Esophagus squamous epithelium (tissue), 5 donors: ENCODE measurements at regions not wholly inside any gene's neighbourhood (a gene's known extent, or its start where the extent isn't known, plus 50 kb on each side); places are given as distances from the start of the nearest gene placed in this dataset.
"Not testable (repeated sequence)": the region's sequence is repeated elsewhere in the genome, so short reads cannot be mapped to it uniquely, and the experiment has no call there.

Experiments
- DNase-seq: peaks from one replicate; lab custom pipeline; 2025; lab: John Stamatoyannopoulos, UW
- H3K27ac ChIP-seq, 4 donors: fragments of 200-600 bp; sonication (generic); one replicate each; pipeline ENCODE4 v1.5.1; 2016 to 2019; ENCODE audit warnings: mild to moderate bottlenecking in 1 of 4
- H3K27me3 ChIP-seq, 4 donors: fragments of 200-600 bp; sonication (generic); 1 replicate in 3 of 4; 2 replicates in 1 of 4; pipeline versions ENCODE4 v1.5.1 to v1.6.0; 2017 to 2021; ENCODE audit warnings: antibody characterized with exemption in 1 of 4
- H3K36me3 ChIP-seq, 3 donors: fragments of 200-600 bp; sonication (generic); one replicate each; pipeline ENCODE4 v1.5.1; 2016 to 2019
- H3K4me1 ChIP-seq, 3 donors: fragments of 200-600 bp; sonication (generic); one replicate each; pipeline ENCODE4 v1.5.1; 2017 to 2019
- H3K4me3 ChIP-seq, 4 donors: fragments of 200-600 bp; sonication (generic); 1 replicate in 3 of 4; 2 replicates in 1 of 4; pipeline ENCODE4 v1.5.1; 2016 to 2019; ENCODE audit warnings: mild to moderate bottlenecking in 2 of 4, moderate library complexity in 1 of 4
- H3K9me3 ChIP-seq, 3 donors: fragments of 200-600 bp; sonication (generic); one replicate each; pipeline ENCODE4 v1.5.1; 2016 to 2019
- POLR2A ChIP-seq, 4 donors: fragments of 450-650 bp; IDR thresholded peaks; one replicate each; pipeline ENCODE4 v1.6.1; 2017; ENCODE audit warnings: antibody characterized with exemption in 4 of 4, mild to moderate bottlenecking in 4 of 4, moderate library complexity in 3 of 4
- WGBS, 2 donors: methylation state at CpG; one replicate each; pipeline ENCODE4 v1.1.5; 2018; 5-methylcytosine and 5-hydroxymethylcytosine counted together
- intact Hi-C: fragments of 100-400 bp; cut with DNase I; formaldehyde crosslinking; loops from one replicate; pipeline ENCODE4 v1.15.0; 2022
- TF ChIP-seq, protein P1 (sequence below), 6 experiments: fragments of 450-650 bp in 4 of 6; fragments of 200-600 bp in 2 of 6; sonication (generic) in 2 of 6; IDR thresholded peaks; one replicate each; pipeline ENCODE4 v1.5.1; 2016 to 2019; ENCODE audit warnings: antibody characterized with exemption in 6 of 6, mild to moderate bottlenecking in 4 of 6, moderate library complexity in 4 of 6
- donor health status: DM: yes; HTN: yes; CAD: no.

DNA sequence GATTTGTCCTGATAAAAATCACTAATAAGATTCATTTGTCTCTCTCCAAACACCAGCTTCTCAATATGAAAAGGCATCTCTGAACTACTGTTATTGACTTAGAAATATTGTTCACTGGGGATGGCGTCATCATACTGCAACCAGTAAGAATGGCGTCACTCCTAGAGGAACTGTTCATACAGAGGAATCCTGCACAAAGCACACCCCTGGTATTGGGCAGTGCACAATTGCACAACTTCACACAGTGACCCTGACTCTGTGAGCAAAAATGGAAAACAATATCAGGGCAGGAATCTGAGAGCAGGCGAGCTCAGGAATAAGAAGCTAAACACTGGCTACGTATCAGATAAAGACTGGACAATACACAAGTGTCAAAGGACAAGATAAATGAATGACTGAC lies 66.7 kb upstream of the PNPLA4 start:
- Histone ChIP-seq H3K4me3 (no peak overlapping the region), H3K27ac (no peak overlapping the region), H3K9me3 (no peaks in the 10 kb centered on the region), H3K27me3 (no peaks in the 10 kb centered on the region), H3K36me3 (no peaks in the 10 kb centered on the region), H3K4me1 (no peaks in the 10 kb centered on the region)
- intact Hi-C loops = no loop called here
- WGBS, 2 donors = 77 to 78% methylated on average over 3 to 4 of the region's 4 CpGs
- TF ChIP-seq, protein P1, sequence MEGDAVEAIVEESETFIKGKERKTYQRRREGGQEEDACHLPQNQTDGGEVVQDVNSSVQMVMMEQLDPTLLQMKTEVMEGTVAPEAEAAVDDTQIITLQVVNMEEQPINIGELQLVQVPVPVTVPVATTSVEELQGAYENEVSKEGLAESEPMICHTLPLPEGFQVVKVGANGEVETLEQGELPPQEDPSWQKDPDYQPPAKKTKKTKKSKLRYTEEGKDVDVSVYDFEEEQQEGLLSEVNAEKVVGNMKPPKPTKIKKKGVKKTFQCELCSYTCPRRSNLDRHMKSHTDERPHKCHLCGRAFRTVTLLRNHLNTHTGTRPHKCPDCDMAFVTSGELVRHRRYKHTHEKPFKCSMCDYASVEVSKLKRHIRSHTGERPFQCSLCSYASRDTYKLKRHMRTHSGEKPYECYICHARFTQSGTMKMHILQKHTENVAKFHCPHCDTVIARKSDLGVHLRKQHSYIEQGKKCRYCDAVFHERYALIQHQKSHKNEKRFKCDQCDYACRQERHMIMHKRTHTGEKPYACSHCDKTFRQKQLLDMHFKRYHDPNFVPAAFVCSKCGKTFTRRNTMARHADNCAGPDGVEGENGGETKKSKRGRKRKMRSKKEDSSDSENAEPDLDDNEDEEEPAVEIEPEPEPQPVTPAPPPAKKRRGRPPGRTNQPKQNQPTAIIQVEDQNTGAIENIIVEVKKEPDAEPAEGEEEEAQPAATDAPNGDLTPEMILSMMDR (IDR thresholded peaks at IDR 0.05) = no peak
- TF ChIP-seq POLR2A (IDR thresholded peaks at IDR 0.05) = no peak
- no peak for DNase-seq

DNA sequence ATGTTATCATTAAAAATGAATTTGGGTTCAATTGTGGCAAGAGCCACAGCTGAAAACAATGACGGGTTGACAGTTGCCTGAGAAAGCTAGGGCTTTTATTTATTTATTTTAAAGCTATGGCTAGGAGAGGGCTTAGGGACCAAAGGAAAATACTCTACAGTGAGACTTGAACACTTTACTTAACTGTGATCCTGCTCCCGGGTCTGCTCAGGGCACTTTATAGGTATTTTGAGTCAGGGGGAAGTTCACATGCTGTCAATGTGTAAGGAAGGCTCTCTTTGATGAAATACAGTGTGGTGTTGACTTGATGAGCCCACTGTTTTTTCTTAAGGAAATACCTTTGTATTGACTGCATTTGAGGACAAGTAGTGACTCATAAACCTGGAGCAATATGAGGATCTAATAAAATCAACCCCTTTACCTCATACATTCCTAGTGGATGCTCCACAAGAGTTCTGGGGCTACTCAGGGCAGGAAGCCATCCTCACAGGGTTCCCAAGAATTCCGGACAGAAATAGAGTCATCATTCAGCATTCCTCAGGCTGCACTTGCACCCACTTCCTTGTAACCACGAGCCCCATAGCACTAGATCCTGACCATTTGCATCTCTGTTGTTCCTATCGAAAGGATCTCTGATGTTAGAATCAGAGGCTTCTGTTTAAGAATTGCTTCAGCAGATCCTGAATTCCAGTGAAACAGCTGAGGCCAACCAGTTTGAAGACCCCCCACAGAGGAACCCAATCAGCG lies 61.0 kb upstream of the PNPLA4 start:
- not testable (repeated sequence) for DNase-seq
- WGBS, 2 donors = 62 to 76% methylated on average over 2 to 4 of the region's 6 CpGs

DNA sequence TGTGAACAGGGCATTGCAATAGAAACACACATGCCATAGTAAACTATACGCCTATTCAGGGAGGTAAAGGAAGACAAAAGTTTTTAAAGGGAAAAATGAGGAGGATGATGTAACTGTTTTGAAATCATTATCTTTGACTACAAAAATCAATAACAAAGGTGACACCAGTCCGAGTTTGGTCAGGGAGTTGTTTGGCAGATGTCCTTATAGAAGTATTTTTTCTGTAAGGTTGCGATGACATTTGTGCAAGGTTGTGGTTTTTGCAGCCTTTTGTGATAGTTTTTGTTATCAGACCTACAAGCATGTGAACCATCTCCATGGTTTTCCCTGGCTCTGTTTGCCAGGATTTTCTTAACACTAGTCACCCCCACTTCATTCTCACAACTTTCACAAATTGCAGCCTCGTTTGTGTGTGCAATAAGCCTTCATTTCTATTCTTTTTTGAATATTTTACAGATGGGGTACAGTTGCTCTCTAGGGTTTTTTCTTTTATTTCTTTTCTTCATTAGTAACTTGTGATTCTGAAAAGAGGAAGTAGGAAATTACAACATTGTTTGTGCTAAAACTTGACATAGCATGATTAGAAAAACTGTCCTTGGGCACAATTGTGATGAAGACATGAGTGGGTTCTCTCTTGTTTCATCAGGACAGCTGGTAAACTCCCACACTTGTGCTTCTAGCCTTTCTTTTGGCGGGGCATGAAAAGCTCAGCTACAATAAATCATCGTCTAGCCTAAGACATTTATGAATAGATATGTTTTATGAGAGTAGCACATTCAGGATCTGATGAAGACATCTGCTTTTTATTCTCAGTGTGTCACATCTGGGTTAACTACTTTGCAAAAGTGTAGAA lies 60.2 kb upstream of the PNPLA4 start:
- 32 to 46% methylated on average over 6 of the region's 6 CpGs for WGBS, 2 donors

More for the DNA sequence above, 61.0 kb upstream of the PNPLA4 start:
- H3K4me3 ChIP-seq, H3K27ac ChIP-seq, H3K4me1 ChIP-seq, H3K9me3 ChIP-seq, intact Hi-C loops, H3K27me3 ChIP-seq, H3K36me3 ChIP-seq: not testable (repeated sequence)

DNA sequence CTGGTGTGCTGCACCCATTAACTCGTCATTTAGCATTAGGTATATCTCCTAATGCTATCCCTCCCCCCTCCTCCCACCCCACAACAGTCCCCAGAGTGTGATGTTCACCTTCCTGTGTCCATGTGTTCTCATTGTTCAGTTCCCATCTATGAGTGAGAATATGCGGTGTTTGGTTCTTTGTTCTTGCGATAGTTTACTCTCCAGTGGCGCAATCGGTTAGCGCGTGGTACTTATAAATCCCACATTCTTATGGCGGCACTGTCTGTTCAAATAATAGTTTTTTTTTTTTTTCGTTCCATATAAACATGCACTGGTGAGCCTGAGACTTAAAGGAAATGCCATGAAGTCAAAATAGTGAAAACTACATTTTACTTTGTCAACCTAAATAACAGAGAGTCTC lies 59.5 kb upstream of the PNPLA4 start:
- 89 to 94% methylated on average over 8 of the region's 9 CpGs for WGBS, 2 donors
- intact Hi-C loops, H3K9me3 ChIP-seq, H3K4me1 ChIP-seq, H3K27me3 ChIP-seq, DNase-seq, H3K36me3 ChIP-seq, H3K4me3 ChIP-seq, H3K27ac ChIP-seq: not testable (repeated sequence)

More for the DNA sequence above, 60.2 kb upstream of the PNPLA4 start:
- no peak for DNase-seq
- Histone ChIP-seq H3K4me1 (no peaks in the 10 kb centered on the region), H3K27ac (no peak overlapping the region), H3K36me3 (no peaks in the 10 kb centered on the region), H3K27me3 (no peaks in the 10 kb centered on the region), H3K9me3 (no peaks in the 10 kb centered on the region), H3K4me3 (no peak overlapping the region)
- TF ChIP-seq, protein P1 (IDR thresholded peaks at IDR 0.05) = no peak
- no peak for TF ChIP-seq POLR2A (IDR thresholded peaks at IDR 0.05)
- intact Hi-C loops = no loop called here

DNA sequence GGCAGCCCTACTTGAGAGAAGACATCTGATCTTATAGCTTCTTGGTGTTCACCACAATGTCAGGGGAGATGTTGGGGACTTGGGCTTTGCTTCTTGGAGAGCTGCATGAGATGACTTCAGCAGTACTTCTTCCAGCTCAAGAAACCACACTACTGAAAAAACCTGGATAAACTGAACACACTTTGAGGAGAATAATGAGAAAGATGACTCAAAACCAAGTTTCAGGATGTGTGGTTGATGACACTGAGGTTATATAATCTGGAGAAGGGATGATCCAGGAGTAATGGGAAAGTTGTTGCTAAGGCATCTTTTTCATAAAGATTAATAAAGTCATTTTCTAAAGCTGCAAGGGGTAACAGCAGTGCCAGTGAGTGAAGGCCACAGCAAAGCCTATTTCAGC lies 58.4 kb upstream of the PNPLA4 start:
- Histone ChIP-seq H3K4me1 (no peaks in the 10 kb centered on the region), H3K27ac (no peak overlapping the region), H3K9me3 (no peaks in the 10 kb centered on the region), H3K4me3 (no peak overlapping the region), H3K36me3 (no peaks in the 10 kb centered on the region), H3K27me3 (no peaks in the 10 kb centered on the region)
- no peak for DNase-seq
- intact Hi-C loops = no loop called here
- TF ChIP-seq, protein P1 (IDR thresholded peaks at IDR 0.05) = no peak
- TF ChIP-seq POLR2A (IDR thresholded peaks at IDR 0.05) = no peak

DNA sequence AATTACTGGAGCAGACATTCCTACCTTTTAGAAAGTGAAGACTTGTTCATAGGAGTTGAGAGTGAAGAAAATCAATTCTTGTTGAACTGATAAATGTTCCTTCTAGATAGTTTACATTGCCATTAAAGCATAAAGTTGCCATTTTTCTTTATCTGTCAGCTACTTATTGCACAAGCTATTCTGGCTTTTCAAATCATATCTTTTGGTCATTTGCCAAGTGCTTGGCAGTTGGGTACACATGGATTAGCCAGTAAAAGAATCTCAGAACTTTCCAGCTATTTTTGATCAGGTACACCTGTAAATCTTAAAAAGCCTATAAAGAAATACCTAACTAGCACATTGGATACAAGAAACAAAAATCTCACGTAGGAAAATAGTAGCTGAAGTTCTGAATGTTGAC lies 56.4 kb upstream of the PNPLA4 start:
- intact Hi-C loops = no loop called here
- H3K36me3 ChIP-seq = no peaks in the 10 kb centered on the region
- no peak overlapping the region for H3K4me3 ChIP-seq
- WGBS, 2 donors = 27 to 36% methylated on average over 1 of the region's 1 CpG
- no peak overlapping the region for H3K27ac ChIP-seq
- no peaks in the 10 kb centered on the region for H3K27me3 ChIP-seq
- H3K9me3 ChIP-seq = no peaks in the 10 kb centered on the region
- no peaks in the 10 kb centered on the region for H3K4me1 ChIP-seq
- TF ChIP-seq, protein P1 (IDR thresholded peaks at IDR 0.05) = no peak
- DNase-seq = no peak
